ENCODE measurements at regions not wholly inside any gene's neighbourhood (a gene's known extent, or its start where the extent isn't known, plus 50 kb on each side); places are given as distances from the start of the nearest gene placed in this dataset.
A peak's percentile ranks its signal among the peaks of the same experiment; 100 is the strongest.
"Not testable (repeated sequence)": the region's sequence is repeated elsewhere in the genome, so short reads cannot be mapped to it uniquely, and the experiment has no call there.

- no peaks in the 10 kb centered on the region for H4K20me1 ChIP-seq (ENCODE audit: low read length)
- ATAC-seq, result no peak
- no peak overlapping the region for H2AFZ ChIP-seq (ENCODE audit: low read length)
- no peaks in the 10 kb centered on the region for H3K27me3 ChIP-seq (ENCODE audit: low read length)
- H3K4me3 ChIP-seq (ENCODE audit: low read length), result no peak overlapping the region
- no peak overlapping the region for H3K4me2 ChIP-seq (ENCODE audit: low read length)
- no peaks in the 10 kb centered on the region for H3K36me3 ChIP-seq (ENCODE audit: low read depth, low read length)
- H3K9ac ChIP-seq (ENCODE audit: low read length), result no peak overlapping the region
- no TSS peak for BruUV-seq (replicated peaks)
- intact Hi-C loops (cut with micrococcal nuclease), result no loop called here
- POLR2A ChIA-PET (ENCODE audit: unreplicated experiment), result no interaction called here
- no peaks in the 10 kb centered on the region for H3K9me2 ChIP-seq (replicated peaks; ENCODE audit: low read length)
- CTCF ChIA-PET, result no interaction called here
- H3K4me1 ChIP-seq (ENCODE audit: insufficient read depth, low read length), result no peaks in the 10 kb centered on the region
- TF ChIP-seq CTCF (conservative IDR thresholded peaks at IDR 0.05; ENCODE audit: low read depth, low read length) (no peak), EZH2phosphoT487 (IDR thresholded peaks at IDR 0.05; ENCODE audit: borderline replicate concordance, low read length) (no peak), EZH2 (IDR thresholded peaks at IDR 0.05; ENCODE audit: low read length, unreplicated experiment) (no peak)
- H3F3A ChIP-seq (ENCODE audit: low read length, unreplicated experiment), result no peaks in the 10 kb centered on the region
- H3K9me3 ChIP-seq (ENCODE audit: low read length), result no peaks in the 10 kb centered on the region
- H3K27ac ChIP-seq (ENCODE audit: low read length), result no peak overlapping the region
- no peaks in the 10 kb centered on the region for H3K79me2 ChIP-seq (ENCODE audit: low read length)
- peak; percentile 3 for DNase-seq
These were observed 401.2 kb downstream of the PTH2R start for GRCh38 chr2:208807756-208808155.

- CTCF ChIA-PET; H2AFZ ChIP-seq (ENCODE audit: low read length); POLR2A ChIA-PET (ENCODE audit: unreplicated experiment): not testable (repeated sequence)
These were observed 405.3 kb downstream of the PTH2R start for GRCh38 chr2:208811885-208812284.

GRCh38 chr2:208819190-208819589 is 412.6 kb downstream of the PTH2R start:
- CTCF ChIA-PET, result no interaction called here
- no peak overlapping the region for H3K27ac ChIP-seq (ENCODE audit: low read length)
- no TSS peak for BruUV-seq (replicated peaks)
- H3K4me3 ChIP-seq (ENCODE audit: low read length), result no peak overlapping the region
- no peaks in the 10 kb centered on the region for H3K36me3 ChIP-seq (ENCODE audit: low read depth, low read length)
- no peaks in the 10 kb centered on the region for H3K9me3 ChIP-seq (ENCODE audit: low read length)
- H3K4me1 ChIP-seq (ENCODE audit: insufficient read depth, low read length), result no peaks in the 10 kb centered on the region
- H2AFZ ChIP-seq (ENCODE audit: low read length), result no peak overlapping the region
- ATAC-seq, result no peak
- H3K9me2 ChIP-seq (replicated peaks; ENCODE audit: low read length), result no peaks in the 10 kb centered on the region
- no peak for DNase-seq
- POLR2A ChIA-PET (ENCODE audit: unreplicated experiment), result no interaction called here
- H3K27me3 ChIP-seq (ENCODE audit: low read length), result no peaks in the 10 kb centered on the region
- no peaks in the 10 kb centered on the region for H3F3A ChIP-seq (ENCODE audit: low read length, unreplicated experiment)
- no peak overlapping the region for H3K4me2 ChIP-seq (ENCODE audit: low read length)
- intact Hi-C loops (cut with micrococcal nuclease), result no loop called here
- H4K20me1 ChIP-seq (ENCODE audit: low read length), result no peaks in the 10 kb centered on the region
- no peak overlapping the region for H3K9ac ChIP-seq (ENCODE audit: low read length)
- H3K79me2 ChIP-seq (ENCODE audit: low read length), result no peaks in the 10 kb centered on the region
- no peak for TF ChIP-seq EZH2phosphoT487 (IDR thresholded peaks at IDR 0.05; ENCODE audit: borderline replicate concordance, low read length)
- TF ChIP-seq CTCF (conservative IDR thresholded peaks at IDR 0.05; ENCODE audit: low read depth, low read length), result no peak
- TF ChIP-seq EZH2 (IDR thresholded peaks at IDR 0.05; ENCODE audit: low read length, unreplicated experiment), result no peak

More at GRCh38 chr2:208811885-208812284, 405.3 kb downstream of the PTH2R start:
- H3K9me2 ChIP-seq (replicated peaks; ENCODE audit: low read length); ATAC-seq; H3K9me3 ChIP-seq (ENCODE audit: low read length); H3K9ac ChIP-seq (ENCODE audit: low read length); H3K36me3 ChIP-seq (ENCODE audit: low read depth, low read length); H3K79me2 ChIP-seq (ENCODE audit: low read length); H3K4me3 ChIP-seq (ENCODE audit: low read length); H3F3A ChIP-seq (ENCODE audit: low read length, unreplicated experiment); H3K27me3 ChIP-seq (ENCODE audit: low read length); H3K27ac ChIP-seq (ENCODE audit: low read length); H3K4me2 ChIP-seq (ENCODE audit: low read length); H3K4me1 ChIP-seq (ENCODE audit: insufficient read depth, low read length); BruUV-seq (replicated peaks); intact Hi-C loops (cut with micrococcal nuclease); H4K20me1 ChIP-seq (ENCODE audit: low read length); DNase-seq: not testable (repeated sequence)

Measured in PC-3 (cell line).